Left renal cortex interstitium (tissue), 4 donors: ENCODE measurements at regions not wholly inside any gene's neighbourhood (a gene's known extent, or its start where the extent isn't known, plus 50 kb on each side); places are given as distances from the start of the nearest gene placed in this dataset.
"Not testable (repeated sequence)": the region's sequence is repeated elsewhere in the genome, so short reads cannot be mapped to it uniquely, and the experiment has no call there.

Source experiments
- DNase-seq, 4 donors: peaks; one replicate each; pipeline ENCODE4 v3.0.0-alpha.2; 2013; ENCODE audit warnings: low read depth in 4 of 4, low spot score in 2 of 4, missing footprints in 1 of 4

DNA sequence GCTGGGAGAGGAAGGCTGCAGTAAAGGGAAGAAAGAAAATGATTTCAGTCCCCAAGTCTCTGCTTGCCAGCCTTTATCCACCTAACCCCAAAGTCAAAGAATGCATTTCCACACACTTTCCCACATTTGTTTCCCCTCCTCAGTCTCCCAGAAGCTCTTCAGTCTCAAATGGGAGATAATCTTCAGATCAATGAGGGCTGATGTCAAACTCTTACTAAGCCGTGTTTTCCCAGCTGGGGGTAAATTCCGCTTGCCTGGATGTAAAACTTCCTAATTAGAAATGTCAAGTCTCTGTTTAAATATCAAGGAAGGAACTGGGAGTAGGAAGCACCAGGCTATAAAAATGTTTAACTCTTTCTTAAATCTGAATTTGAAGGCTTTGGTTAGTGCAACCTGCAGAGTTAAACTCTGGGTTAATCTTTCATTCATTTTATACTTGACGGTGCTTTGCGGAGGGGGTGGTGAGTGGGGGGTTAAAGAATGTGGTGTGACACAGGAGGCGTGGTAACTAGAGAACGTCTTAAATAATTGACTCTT, 601.4 kb upstream of the ACTRT1 start:
- DNase-seq, result no peak

DNA sequence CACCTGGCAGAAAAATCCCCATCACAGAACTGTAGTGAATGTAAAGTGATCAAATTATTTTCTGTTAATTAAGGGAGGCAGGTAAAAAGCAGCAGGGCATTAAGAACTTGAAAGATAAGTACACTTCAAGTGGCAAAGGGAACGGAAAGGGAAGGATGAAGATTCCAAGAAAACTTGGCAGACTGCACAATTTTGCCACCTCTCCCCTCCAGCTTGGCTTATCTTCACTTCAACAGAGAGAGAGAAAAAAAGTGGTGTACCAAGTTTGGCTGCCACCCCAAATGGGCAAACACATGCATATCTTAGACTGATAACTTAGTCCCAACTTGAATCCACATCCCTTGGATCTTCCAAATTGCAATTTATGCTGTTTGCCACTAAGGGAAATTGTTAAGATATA, 598.1 kb upstream of the ACTRT1 start:
- no peak for DNase-seq

DNA sequence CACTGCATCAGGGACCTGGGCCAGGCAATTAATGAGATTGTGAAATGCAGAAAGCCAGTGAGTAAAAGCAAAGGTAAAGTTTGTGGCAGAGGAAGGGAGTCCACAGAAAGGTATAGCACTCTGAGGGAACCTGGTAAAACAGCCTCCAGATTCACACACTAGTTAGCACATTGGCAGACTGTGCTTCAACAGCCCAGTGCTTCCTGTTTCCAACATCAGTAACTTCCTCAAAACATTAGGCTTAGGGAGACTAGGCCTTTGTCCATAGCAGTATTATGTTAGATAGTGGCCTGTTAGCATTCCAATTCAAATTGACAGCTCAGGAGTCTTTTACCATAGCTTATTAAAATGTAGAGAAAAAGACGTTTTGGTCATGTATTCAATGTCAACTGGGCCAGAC, 582.6 kb upstream of the ACTRT1 start:
- DNase-seq, result no peak

DNA sequence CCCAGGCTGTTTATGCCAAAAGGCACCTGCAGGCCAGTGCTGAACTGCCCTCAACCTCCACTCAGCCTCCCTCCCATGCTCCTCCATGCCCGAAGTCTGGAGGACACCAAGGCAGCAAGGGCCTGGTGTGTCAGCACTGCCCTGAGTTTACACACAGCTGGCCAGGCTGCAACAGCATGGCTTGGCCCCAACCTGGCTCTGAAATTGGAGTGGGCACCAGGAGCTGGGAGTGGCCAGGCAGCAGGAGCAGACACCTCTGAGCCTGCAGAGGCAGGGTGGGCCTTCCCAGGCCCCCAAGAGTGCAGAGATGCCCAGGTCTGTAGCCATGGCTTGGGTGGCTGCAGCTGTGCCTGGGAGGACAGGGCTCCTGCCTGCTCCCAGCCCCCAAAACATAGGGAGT, 571.2 kb upstream of the ACTRT1 start:
- no peak for DNase-seq

DNA sequence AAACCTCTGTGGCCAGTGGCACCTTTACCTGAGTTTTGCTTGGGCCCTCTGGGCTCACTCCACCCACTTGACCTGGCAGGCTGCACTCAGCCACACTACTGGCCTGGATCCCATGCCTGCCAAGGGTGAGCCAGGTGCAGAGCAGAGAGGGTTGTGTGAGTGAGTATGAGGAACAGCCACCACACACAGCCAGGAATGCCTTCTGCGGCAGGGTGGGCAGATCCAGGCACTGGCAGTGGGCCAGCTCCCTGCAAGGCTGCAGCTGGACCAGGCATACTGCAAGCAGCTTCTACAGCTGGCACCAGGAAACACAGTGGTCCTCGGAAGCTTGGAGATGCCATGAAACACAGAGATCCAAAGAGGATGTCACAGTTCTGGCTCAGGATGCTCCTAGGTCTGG, 570.1 kb upstream of the ACTRT1 start:
- no peak for DNase-seq

DNA sequence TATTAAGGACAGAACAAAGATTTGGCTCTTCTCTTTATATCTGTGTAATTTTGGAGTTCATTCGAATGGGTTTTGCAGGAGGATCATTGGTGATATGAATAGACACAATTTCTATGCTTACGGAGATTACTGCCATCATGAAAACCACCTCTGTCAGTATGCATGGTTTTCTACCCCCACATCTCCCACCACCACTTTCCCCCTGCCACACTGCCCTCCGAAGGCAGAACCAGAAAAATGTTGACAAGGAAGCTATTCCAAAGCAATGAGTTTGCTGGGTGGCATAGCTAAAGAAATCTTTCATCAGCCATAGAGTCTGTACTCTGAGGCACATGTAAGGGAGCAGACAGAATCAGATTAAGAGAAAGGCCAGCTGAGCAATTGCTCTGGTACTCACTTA, 567.3 kb upstream of the ACTRT1 start:
- no peak for DNase-seq

DNA sequence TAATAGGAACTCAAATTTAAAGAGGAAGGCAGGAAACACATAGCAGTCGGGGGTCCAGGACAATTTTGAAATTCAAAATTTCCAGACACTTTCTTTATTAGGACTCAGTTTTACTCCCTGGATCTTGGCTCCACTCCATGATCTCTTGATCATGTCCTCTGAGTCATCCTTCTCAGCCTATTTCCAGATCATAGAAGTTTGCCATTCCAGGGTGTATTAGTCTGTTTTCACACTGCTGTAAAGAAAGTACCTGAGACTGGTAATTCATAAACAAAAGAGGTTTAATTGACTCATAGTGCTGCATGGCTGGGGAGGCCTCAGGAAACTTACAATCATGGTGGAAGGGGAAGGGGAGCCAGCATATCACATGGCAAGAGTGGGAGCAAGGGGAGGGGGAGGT, 564.7 kb upstream of the ACTRT1 start:
- DNase-seq, result no peak

DNA sequence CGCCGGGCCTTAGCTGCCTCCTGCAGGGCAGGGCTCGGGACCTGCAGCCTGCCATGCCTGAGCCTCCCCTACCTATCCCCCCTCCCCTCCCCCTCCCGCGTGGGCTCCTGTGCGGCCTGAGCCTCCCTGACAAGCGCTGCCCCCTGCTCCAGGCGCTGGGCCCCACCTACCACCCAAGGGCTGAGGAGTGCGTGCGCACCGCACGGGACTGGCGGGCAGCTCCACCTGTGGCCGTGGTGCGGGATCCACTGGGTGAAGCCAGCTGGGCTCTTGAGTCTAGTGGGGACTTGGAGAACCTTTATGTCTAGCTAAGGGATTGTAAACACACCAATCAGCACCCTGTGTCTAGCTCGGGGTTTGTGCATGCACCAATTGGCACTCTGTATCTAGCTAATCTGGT, 554.6 kb upstream of the ACTRT1 start:
- not testable (repeated sequence) for DNase-seq

DNA sequence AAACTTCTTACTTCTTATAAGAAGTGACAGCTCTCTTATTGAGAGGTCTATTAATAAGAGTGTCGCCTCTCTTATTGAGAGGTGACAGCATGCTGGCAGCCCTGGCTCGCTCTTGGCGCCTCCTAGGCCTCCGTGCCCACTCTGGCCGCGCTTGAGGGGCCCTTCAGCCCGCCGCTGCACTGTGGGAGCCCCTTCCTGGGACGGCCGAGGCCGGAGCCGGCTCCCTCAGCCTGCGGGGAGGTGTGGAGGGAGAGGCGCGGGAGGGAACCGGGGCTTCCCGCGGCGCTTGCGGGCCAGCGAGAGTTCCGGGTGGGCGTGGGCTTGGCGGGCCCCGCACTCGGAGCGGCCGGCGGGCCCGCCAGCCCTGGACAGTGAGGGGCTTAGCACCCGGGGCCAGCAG, 554.2 kb upstream of the ACTRT1 start:
- not testable (repeated sequence) for DNase-seq

DNA sequence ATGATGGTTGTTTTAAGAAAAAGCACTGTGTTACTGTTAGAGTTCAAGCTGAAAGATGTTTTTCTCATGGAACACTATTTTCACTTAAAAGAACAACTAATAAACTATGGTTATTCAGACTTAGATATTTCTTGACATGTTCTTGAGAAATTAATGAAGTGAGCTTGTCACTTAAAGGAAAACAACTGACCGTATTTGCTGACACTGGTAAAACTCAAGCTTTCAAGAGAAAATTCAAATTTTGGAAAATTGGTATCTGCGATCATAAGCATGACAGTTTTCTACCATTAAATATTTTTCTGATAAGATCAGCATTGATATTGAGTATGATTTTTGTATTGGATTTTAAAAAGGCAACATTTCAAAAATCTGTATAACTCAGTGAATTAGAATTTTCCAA, 549.5 kb upstream of the ACTRT1 start:
- no peak for DNase-seq

DNA sequence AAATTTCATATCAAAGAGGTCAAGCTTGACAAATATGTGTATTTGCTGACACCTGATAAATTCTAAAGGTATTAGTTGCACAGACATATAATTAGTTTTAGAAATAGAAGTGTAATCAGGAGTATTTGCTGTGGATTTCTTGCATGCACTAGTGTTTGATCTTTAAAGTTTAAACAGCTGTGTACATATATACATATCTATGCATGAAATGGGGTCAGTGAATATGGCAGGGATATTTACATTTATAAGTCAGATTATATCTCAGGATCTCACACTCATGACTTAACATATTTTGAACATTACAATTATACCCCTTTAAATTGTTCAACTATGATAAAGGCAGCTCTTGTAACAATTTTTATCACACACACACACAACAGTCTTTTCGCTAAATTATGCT, 547.4 kb upstream of the ACTRT1 start:
- no peak for DNase-seq

DNA sequence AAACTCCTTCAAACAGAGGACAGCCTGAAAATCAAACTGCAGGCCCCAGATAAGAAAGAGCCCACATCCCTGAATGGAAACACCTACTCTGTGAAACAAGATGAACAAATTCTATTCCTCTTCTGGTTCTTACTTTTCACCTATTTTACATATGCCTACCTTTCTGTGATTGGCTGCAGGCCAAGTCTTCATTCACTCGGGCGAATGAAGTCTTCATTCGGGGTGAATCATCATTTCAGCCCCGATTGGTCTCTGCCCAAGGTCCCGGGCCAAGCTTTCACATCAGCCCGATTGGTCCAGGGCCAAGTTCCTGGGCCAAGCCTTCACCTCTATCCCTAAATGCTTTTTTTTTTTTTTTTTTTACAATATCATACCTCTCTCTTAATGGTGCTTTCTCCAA, 529.8 kb upstream of the ACTRT1 start:
- DNase-seq, result no peak

DNA sequence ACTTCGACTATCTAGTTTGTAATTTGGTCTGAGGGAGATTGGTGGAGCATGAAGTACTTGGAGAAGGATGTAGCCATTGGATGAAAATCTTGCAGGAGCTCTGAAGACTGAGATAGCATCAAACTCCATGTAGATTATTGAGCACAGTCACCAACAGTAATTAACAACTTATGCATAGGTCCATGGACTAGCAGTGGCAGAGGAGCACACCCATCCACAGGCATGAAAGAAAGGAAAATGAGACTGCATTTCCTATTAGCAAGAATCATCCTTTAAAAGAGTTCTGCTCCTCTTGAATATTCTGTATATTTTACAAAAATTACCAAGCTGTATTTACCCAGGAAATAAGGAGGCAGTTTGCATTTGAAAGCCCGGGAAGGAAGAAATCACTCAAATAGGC, 529.4 kb upstream of the ACTRT1 start:
- no peak for DNase-seq

DNA sequence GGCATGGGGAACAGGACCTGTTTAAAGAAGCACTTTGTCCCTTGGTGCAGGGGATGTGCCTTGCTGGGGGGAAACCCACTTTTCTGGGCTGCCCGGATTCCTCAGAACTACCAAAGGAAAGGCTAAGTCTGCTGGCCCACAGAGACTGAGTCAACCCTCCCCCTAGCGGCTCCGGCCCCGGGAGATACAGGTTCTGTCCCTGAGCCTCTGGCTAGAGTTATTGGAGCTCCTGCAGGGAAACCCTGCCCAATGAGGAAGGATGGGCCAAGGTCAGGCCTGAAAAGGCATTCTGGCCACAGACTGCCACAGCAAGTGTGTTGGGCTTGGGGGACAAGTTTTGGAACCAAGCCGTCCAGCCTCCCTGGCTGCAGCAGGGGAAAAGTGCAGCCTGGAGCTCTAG, 490.9 kb upstream of the ACTRT1 start:
- no peak for DNase-seq

DNA sequence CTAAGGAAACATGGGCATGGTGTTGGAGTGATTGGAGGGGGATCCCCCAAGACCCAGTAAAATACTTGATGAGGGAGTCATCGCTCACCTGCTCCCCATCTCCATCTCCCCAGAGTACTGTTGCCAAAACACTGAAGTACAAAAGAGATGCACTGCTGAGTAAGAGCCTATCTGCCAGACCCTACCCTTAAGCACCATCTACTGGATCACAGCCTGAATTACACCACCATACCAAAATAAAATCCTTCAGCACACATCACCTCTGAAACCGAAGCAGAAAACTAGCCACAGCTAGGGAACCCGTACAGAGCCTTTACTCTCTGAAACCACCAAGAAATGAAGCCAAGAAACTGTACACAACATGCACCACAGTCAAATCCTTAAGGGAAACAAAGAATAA, 466.3 kb upstream of the ACTRT1 start:
- no peak for DNase-seq

DNA sequence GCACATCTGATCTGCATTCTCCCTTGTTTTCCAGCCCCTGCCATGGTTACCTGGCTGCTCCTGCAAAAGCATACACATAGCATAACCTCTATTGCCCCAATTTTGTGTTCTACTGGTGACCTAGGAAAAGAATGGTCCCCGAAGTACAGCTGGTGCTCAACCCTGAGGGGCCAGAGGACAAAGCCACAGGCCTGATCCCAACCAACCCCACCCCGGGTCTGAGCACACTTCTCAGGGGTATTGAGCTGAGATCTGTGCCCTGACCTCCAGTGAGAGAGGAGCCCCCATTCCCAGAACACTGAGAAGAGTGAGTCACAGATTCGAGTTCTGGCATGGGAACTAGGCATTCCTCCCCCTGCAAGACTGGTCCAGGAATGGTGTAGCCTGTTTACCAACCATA, 465.5 kb upstream of the ACTRT1 start:
- no peak for DNase-seq

DNA sequence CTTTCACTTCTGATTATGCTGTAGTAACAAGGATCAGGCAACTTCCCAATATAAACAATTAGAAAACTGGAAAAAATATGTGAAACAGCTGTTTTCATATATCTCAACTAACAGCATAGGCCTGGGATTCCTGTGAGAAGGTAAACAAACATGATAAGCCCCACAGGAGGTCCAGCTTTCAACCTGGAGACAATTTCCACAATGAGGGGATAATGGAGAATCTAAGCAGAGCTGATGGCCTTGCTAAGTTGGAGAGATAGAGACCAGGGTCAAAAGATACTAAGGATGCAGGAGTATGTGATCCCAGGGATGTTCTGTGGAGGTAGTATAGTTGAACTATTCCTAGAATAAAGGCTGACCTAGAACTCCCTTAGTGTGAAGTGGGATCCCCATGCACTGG, 452.3 kb upstream of the ACTRT1 start:
- no peak for DNase-seq

DNA sequence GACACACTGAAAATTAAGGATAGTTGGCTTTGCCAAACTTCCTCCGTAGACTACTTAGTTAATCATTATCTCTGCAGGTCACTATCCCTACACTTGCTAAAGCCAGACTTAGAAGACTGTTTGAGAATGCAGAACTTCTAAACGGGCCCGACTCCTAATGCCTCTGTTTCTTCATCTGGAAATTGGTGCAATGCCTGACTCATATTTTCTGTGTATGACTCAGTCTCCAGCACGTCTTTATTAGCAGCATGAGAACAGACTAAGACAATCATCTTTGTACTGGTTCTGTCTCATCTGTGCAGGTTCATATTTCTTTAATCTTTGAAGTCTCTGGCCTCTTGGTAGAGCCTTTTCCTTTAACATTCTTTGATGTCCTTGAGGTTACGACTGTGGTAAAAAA, 411.9 kb upstream of the ACTRT1 start:
- DNase-seq, result no peak

DNA sequence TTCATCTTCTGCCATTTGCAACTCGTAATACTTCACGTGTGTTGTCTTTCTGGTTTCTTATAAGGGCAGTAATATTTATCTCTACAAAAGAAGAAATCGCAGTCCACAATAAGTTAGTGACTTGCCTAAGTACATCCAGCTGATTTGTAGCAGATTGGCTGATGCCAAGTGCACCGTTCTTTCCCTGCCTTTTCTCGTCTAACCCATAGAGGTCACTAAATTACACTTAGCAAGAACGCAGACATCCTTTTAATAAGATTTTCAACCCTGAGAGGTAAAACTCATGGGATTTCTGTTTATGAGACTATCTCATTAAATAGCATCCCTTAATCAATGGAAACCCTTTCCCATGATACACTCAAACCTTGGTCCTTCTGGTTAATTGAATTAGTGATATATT, 408.6 kb upstream of the ACTRT1 start:
- DNase-seq, result no peak

DNA sequence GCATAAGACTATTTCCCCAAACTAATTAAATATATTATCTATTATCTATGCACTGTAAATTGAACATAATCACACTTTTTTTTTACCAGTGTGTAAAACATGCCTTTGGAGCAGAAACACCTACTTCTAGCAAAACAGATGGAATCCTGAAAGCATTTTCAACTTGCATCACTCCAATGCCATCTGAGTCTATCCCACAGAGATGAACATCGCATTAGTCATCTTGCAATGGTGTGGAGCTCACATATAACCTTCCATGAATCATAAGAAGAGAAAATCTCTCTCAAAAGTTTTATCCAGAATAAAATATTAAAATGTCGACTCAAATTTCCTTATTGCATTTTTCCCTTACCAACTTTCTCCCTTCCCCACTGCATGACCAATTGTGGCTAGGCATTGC, 406.7 kb upstream of the ACTRT1 start:
- no peak for DNase-seq

DNA sequence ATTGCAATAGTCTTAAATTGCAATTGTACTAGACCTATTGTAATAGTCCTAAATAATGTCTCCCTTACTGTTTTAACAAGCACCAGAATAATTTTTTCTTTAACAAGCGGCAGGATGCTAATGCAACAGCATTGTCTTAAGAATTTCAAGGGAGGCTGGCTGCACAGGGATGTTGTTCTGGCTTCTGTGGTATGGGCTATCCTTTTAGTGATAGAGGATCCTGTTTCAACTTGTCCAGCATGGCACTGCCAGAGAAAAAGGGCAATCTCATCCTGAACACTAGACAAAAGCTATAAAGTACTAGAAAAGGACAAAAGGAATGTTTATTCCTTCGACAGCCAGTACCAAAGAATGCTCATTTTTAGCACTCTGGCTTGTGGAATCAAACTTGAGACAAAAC, 405.5 kb upstream of the ACTRT1 start:
- DNase-seq, result no peak

DNA sequence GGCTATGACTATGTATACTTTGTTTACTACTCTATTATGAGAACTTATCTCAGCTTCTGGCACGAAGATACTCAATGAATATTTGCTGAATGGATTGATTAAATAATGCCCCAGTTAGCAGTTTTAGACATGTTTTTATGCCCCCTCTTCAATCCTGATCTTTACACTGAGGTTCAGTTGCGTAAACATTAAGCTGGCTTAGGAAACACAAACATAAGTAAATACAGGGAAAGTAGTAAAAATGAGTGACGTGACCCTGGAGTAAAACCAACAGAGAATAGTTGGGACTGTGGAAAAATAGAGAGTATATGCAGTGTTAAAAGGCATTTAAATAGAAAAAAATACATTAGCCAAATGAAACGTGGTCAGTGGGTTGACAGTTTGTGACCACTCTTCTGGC, 387.0 kb upstream of the ACTRT1 start:
- DNase-seq, result peak in 1 of 4 donors; percentile 4

DNA sequence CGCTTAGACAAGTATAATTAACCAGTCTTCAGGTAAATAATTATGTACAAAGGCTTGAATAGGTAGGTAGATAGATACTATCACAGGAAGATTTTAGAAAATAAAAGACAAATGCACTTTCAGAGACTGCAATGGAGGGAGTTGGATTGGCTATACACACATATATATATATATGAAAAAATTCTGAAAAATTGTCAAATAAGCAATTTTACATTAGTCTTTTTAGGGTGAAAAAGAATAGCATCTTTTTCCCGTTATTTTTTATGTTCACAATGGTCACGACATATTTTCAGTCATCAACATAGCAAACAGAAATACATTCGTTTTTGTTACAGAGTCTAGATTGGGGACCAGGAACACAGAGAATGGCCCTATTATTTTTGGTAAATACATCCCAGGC, 385.9 kb upstream of the ACTRT1 start:
- DNase-seq, result no peak
